CD14-positive monocyte (primary cell): ENCODE measurements at regions not wholly inside any gene's neighbourhood (a gene's known extent, or its start where the extent isn't known, plus 50 kb on each side); places are given as distances from the start of the nearest gene placed in this dataset.

ENCODE experiments used
- DNase-seq, 3 donors: peaks; one replicate each; pipeline ENCODE4 v3.0.0-alpha.2; 2011 to 2022
- H2AFZ ChIP-seq: 2 replicates; pipeline ENCODE4 v1.6.0; 2012; ENCODE audit warnings: mild to moderate bottlenecking, low read depth, low read length, inconsistent platforms; ENCODE audit not compliant: insufficient read depth, poor library complexity, severe bottlenecking
- H3K27ac ChIP-seq, 2 donors: 1 replicate in 1 of 2; 2 replicates in 1 of 2; pipeline ENCODE4 v1.5.1; 2012 to 2013; ENCODE audit warnings: low read length in 2 of 2, control low read depth in 1 of 2, inconsistent platforms in 1 of 2, low read depth in 1 of 2, mild to moderate bottlenecking in 1 of 2
- H3K27me3 ChIP-seq, 2 donors: one replicate each; pipeline versions ENCODE4 v1.6.0 to v1.6.1; 2011 to 2013; ENCODE audit warnings: low read length in 2 of 2; ENCODE audit not compliant: control insufficient read depth in 2 of 2, insufficient read depth in 2 of 2
- H3K36me3 ChIP-seq, 2 donors: replicated peaks in 1 of 2; 1 replicate in 1 of 2; 2 replicates in 1 of 2; pipeline versions ENCODE4 v1.5.1 to v1.6.1; 2012 to 2013; ENCODE audit warnings: low read length in 2 of 2, control low read depth in 1 of 2, inconsistent platforms in 1 of 2, mild to moderate bottlenecking in 1 of 2; ENCODE audit not compliant: insufficient read depth in 2 of 2, control insufficient read depth in 1 of 2
- H3K4me1 ChIP-seq, 2 donors: 1 replicate in 1 of 2; 2 replicates in 1 of 2; pipeline versions ENCODE4 v1.5.1 to v1.6.1; 2012 to 2013; ENCODE audit warnings: low read length in 2 of 2, control low read depth in 1 of 2, inconsistent platforms in 1 of 2, mild to moderate bottlenecking in 1 of 2, moderate library complexity in 1 of 2; ENCODE audit not compliant: insufficient read depth in 2 of 2, control insufficient read depth in 1 of 2
- H3K4me2 ChIP-seq: replicated peaks from 2 replicates; pipeline ENCODE3; 2012; ENCODE audit warnings: low read length, moderate library complexity, mild to moderate bottlenecking; ENCODE audit not compliant: poor library complexity, severe bottlenecking; ENCODE audit errors: extremely low read depth
- H3K4me3 ChIP-seq, 3 experiments: fragments of 200-600 bp in 1 of 3; sonication (generic) in 1 of 3; replicated peaks in 1 of 3; 1 replicate in 2 of 3; 2 replicates in 1 of 3; pipeline ENCODE4 v1.5.1; 2011 to 2013; ENCODE audit warnings: low read length in 3 of 3, mild to moderate bottlenecking in 3 of 3, control low read depth in 2 of 3, low read depth in 2 of 3, inconsistent platforms in 1 of 3, moderate library complexity in 1 of 3
- H3K79me2 ChIP-seq: 2 replicates; pipeline ENCODE4 v1.6.0; 2012; ENCODE audit warnings: mild to moderate bottlenecking, control low read depth, inconsistent platforms, low read length, moderate library complexity; ENCODE audit not compliant: insufficient read depth
- H3K9ac ChIP-seq: 2 replicates; pipeline ENCODE4 v1.6.0; 2017; ENCODE audit warnings: low read length, mild to moderate bottlenecking; ENCODE audit not compliant: insufficient read depth, poor library complexity, severe bottlenecking
- H3K9me3 ChIP-seq, 2 donors: replicated peaks in 1 of 2; 1 replicate in 1 of 2; 2 replicates in 1 of 2; pipeline versions ENCODE4 v1.5.1 to v1.6.1; 2012 to 2013; ENCODE audit warnings: low read length in 2 of 2, control low read depth in 1 of 2; ENCODE audit not compliant: control insufficient read depth in 1 of 2, insufficient read depth in 1 of 2
- H4K20me1 ChIP-seq: 2 replicates; pipeline ENCODE4 v1.6.0; 2012; ENCODE audit warnings: mild to moderate bottlenecking, low read length, control low read depth, moderate library complexity; ENCODE audit not compliant: insufficient read depth
- H3K27ac Mint-ChIP-seq, 7 donors: one replicate each; pipeline ENCODE4 v1.8.0; 2020; ENCODE audit warnings: mild to moderate bottlenecking in 7 of 7, mixed read lengths in 7 of 7, moderate library complexity in 6 of 7, inconsistent platforms in 2 of 7
- H3K27me3 Mint-ChIP-seq, 3 donors: one replicate each; pipeline ENCODE4 v1.8.0; 2021 to 2022; ENCODE audit warnings: low read depth in 3 of 3, mild to moderate bottlenecking in 3 of 3, mixed read lengths in 3 of 3, moderate library complexity in 3 of 3, inconsistent platforms in 1 of 3
- H3K36me3 Mint-ChIP-seq, 2 donors: one replicate each; pipeline ENCODE4 v1.8.0; 2020; ENCODE audit warnings: mixed read lengths in 2 of 2, inconsistent platforms in 1 of 2, mild to moderate bottlenecking in 1 of 2
- H3K4me1 Mint-ChIP-seq: one replicate; pipeline ENCODE4 v1.8.0; 2020; ENCODE audit warnings: mild to moderate bottlenecking, mixed read lengths
- H3K4me3 Mint-ChIP-seq, 2 donors: one replicate each; pipeline ENCODE4 v1.8.0; 2020; ENCODE audit warnings: mild to moderate bottlenecking in 2 of 2, mixed read lengths in 2 of 2, moderate library complexity in 1 of 2
- H3K9me3 Mint-ChIP-seq, 7 donors: one replicate each; pipeline ENCODE4 v1.8.0; 2020 to 2022; ENCODE audit warnings: mixed read lengths in 7 of 7, mild to moderate bottlenecking in 6 of 7, moderate library complexity in 6 of 7, inconsistent platforms in 2 of 7
- CTCF ChIP-seq: fragments of 200-600 bp; IDR thresholded peaks from one replicate; pipeline ENCODE4 v1.8.0; 2022; ENCODE audit warnings: antibody characterized with exemption, mild to moderate bottlenecking
- WGBS: methylation state at CpG from one replicate; pipeline ENCODE4 v1.1.5; 2013; ENCODE audit warnings: missing lambda C conversion rate; ENCODE audit not compliant: insufficient coverage; 5-methylcytosine and 5-hydroxymethylcytosine counted together
- intact Hi-C, 2 donors: fragments of 100-400 bp; cut with micrococcal nuclease; formaldehyde crosslinking; loops; one replicate each; pipeline versions ENCODE4 v1.15.0 to v1.15.1; 2023

- Histone ChIP-seq H3K36me3 (no peaks in the 10 kb centered on the region), H3K27ac (no peak overlapping the region), H3K9me3 (no peaks in the 10 kb centered on the region), H3K4me1 (no peaks in the 10 kb centered on the region), H3K27me3 (peaks cover 0 to 15% of the 10 kb centered on the region in 2 donors), H3K4me3 (no peak overlapping the region), H4K20me1 (no peaks in the 10 kb centered on the region), H3K79me2 (no peaks in the 10 kb centered on the region), H2AFZ (no peak overlapping the region), H3K4me2 (no peak overlapping the region), H3K9ac (no peak overlapping the region)
- Mint-ChIP-seq H3K4me1 (no peaks in the 10 kb centered on the region), H3K9me3 (no peaks in the 10 kb centered on the region), H3K27me3 (peaks cover 24 to 33% (median 32%) of the 10 kb centered on the region in 3 donors), H3K27ac (no peak overlapping the region), H3K36me3 (no peaks in the 10 kb centered on the region), H3K4me3 (no peak overlapping the region)
- no peak for TF ChIP-seq CTCF
- intact Hi-C loops: no loop called here
- WGBS: 98% methylated on average over 5 of the region's 6 CpGs
- DNase-seq: no peak
These were observed 90.1 kb downstream of the ANKRD60 start for GRCh38 chr20:58138395-58138794.

- Histone ChIP-seq H3K27me3 (peaks cover 4 to 22% of the 10 kb centered on the region in 2 donors), H3K4me2 (no peak overlapping the region), H3K4me3 (no peak overlapping the region), H2AFZ (no peak overlapping the region), H4K20me1 (no peaks in the 10 kb centered on the region), H3K27ac (no peak overlapping the region), H3K4me1 (no peaks in the 10 kb centered on the region), H3K9ac (no peak overlapping the region), H3K36me3 (no peaks in the 10 kb centered on the region), H3K9me3 (no peaks in the 10 kb centered on the region), H3K79me2 (no peaks in the 10 kb centered on the region)
- Mint-ChIP-seq H3K4me3 (no peak overlapping the region), H3K36me3 (no peaks in the 10 kb centered on the region), H3K9me3 (no peaks in the 10 kb centered on the region), H3K4me1 (no peaks in the 10 kb centered on the region), H3K27me3 (peaks cover 31 to 38% (median 38%) of the 10 kb centered on the region in 3 donors), H3K27ac (no peak overlapping the region)
- no peak for DNase-seq
- intact Hi-C loops: no loop called here
- no peak for TF ChIP-seq CTCF
- WGBS: 99% methylated on average over 9 of the region's 9 CpGs
These were observed 90.7 kb downstream of the ANKRD60 start for GRCh38 chr20:58137651-58138265.
